OCI-LY1 (cell line): ENCODE measurements at regions not wholly inside any gene's neighbourhood (a gene's known extent, or its start where the extent isn't known, plus 50 kb on each side); places are given as distances from the start of the nearest gene placed in this dataset.

Experiments used
- H2AFZ ChIP-seq: fragments of 200-600 bp; sonication (generic), shearing (Covaris generic); 2 replicates; pipeline ENCODE4 v1.6.0; 2014; ENCODE audit warnings: antibody characterized with exemption, mild to moderate bottlenecking, low read length
- H3F3A ChIP-seq: fragments of 200-600 bp; sonication (generic), shearing (Covaris generic); 2 replicates; pipeline ENCODE4 v1.6.0; 2014; ENCODE audit warnings: mild to moderate bottlenecking, antibody characterized with exemption, low read length, moderate library complexity; ENCODE audit not compliant: insufficient read depth
- H3K27ac ChIP-seq: fragments of 200-600 bp; sonication (generic); 2 replicates; pipeline ENCODE4 v1.5.1; 2014; ENCODE audit warnings: low read length, mixed run types, mild to moderate bottlenecking, low read depth; ENCODE audit not compliant: poor library complexity, severe bottlenecking
- H3K27me3 ChIP-seq: fragments of 200-600 bp; sonication (generic); 2 replicates; pipeline ENCODE4 v1.6.0; 2014; ENCODE audit warnings: antibody characterized with exemption, mild to moderate bottlenecking, low read length, moderate library complexity; ENCODE audit not compliant: insufficient read depth
- H3K36me3 ChIP-seq: fragments of 200-600 bp; sonication (generic); 2 replicates; pipeline ENCODE4 v1.6.1; 2014; ENCODE audit warnings: mild to moderate bottlenecking, antibody characterized with exemption, low read length, moderate library complexity, mixed read lengths; ENCODE audit not compliant: insufficient read depth
- H3K4me1 ChIP-seq: fragments of 200-600 bp; sonication (generic); 2 replicates; pipeline ENCODE4 v1.5.1; 2014; ENCODE audit warnings: mild to moderate bottlenecking, low read length, moderate library complexity; ENCODE audit not compliant: insufficient read depth, severe bottlenecking
- H3K4me2 ChIP-seq: fragments of 200-600 bp; sonication (generic), shearing (Covaris generic); 2 replicates; pipeline ENCODE4 v1.6.1; 2014; ENCODE audit warnings: low read length
- H3K4me3 ChIP-seq: fragments of 200-600 bp; sonication (generic); 2 replicates; pipeline ENCODE4 v1.5.1; 2014; ENCODE audit warnings: low read length, low read depth, mild to moderate bottlenecking, mixed read lengths; ENCODE audit not compliant: poor library complexity, severe bottlenecking
- H3K79me2 ChIP-seq: fragments of 200-600 bp; shearing (Covaris generic); 2 replicates; pipeline ENCODE4 v1.6.1; 2016; ENCODE audit warnings: mixed run types, low read length, mixed read lengths; ENCODE audit not compliant: insufficient read depth
- H3K9ac ChIP-seq: fragments of 200-600 bp; sonication (generic), shearing (Covaris generic); 2 replicates; pipeline ENCODE4 v1.6.1; 2014; ENCODE audit warnings: mild to moderate bottlenecking, low read length, mixed read lengths
- H3K9me2 ChIP-seq: fragments of 200-600 bp; sonication (generic), shearing (Covaris generic); 2 replicates; pipeline ENCODE4 v1.6.1; 2014; ENCODE audit warnings: low read depth, mild to moderate bottlenecking, low read length, mixed read lengths
- H3K9me3 ChIP-seq: fragments of 200-600 bp; shearing (Covaris generic); 2 replicates; pipeline ENCODE4 v1.6.1; 2014; ENCODE audit warnings: low read length, mixed read lengths
- H4K20me1 ChIP-seq: fragments of 200-600 bp; sonication (generic), shearing (Covaris generic); 2 replicates; pipeline ENCODE4 v1.6.0; 2016; ENCODE audit warnings: mild to moderate bottlenecking, low read length; ENCODE audit not compliant: insufficient read depth
- CTCF ChIP-seq: fragments of 200-600 bp; sonication (generic), shearing (Covaris generic); IDR thresholded peaks from 2 replicates; pipeline ENCODE4 v1.5.1; 2017; ENCODE audit warnings: mild to moderate bottlenecking, antibody characterized with exemption, low read length, moderate library complexity, mixed read lengths
- EZH2 ChIP-seq: fragments of 200-600 bp; sonication (generic), shearing (Covaris generic); IDR thresholded peaks from 2 replicates; pipeline ENCODE4 v1.8.0; 2017; ENCODE audit warnings: borderline replicate concordance, mixed run types, mild to moderate bottlenecking, antibody characterized with exemption, low read length, moderate library complexity, mixed read lengths

DNA sequence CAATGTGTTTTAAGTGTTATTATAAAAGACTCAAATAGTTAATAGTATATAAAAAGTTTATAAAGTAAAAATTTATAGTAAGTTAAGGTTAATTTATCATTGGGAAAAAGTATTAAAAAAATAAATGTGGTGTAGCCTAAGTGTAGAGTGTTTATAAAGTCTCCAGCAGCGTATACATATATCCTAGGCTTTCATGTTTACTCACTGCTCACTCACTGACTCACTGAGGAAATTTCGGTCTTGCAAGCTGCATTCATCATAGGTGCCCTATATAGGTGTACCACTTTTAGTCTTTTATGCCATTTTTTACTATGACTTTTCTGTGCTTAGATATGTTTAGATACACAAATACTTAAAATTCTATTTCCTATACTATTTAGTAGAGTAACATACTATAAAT lies 866.0 kb downstream of the CBLN2 start:
- TF ChIP-seq EZH2 (no peak), CTCF (no peak)
- no peak overlapping the region for H3K4me3 ChIP-seq
- H3K27me3 ChIP-seq = no peaks in the 10 kb centered on the region
- H4K20me1 ChIP-seq = no peaks in the 10 kb centered on the region
- H3K9ac ChIP-seq = no peak overlapping the region
- no peaks in the 10 kb centered on the region for H3K79me2 ChIP-seq
- H3F3A ChIP-seq = no peaks in the 10 kb centered on the region
- no peaks in the 10 kb centered on the region for H3K4me1 ChIP-seq
- no peak overlapping the region for H2AFZ ChIP-seq
- H3K9me3 ChIP-seq = no peaks in the 10 kb centered on the region
- no peak overlapping the region for H3K4me2 ChIP-seq
- no peaks in the 10 kb centered on the region for H3K9me2 ChIP-seq
- no peak overlapping the region for H3K27ac ChIP-seq
- H3K36me3 ChIP-seq = no peaks in the 10 kb centered on the region

- Histone ChIP-seq H3K9ac (no peak overlapping the region), H3K9me3 (no peaks in the 10 kb centered on the region), H3K4me3 (no peak overlapping the region), H3K79me2 (no peaks in the 10 kb centered on the region), H3K4me2 (no peak overlapping the region), H4K20me1 (no peaks in the 10 kb centered on the region), H3K27me3 (no peaks in the 10 kb centered on the region), H3K9me2 (no peaks in the 10 kb centered on the region), H3K36me3 (no peaks in the 10 kb centered on the region), H2AFZ (no peak overlapping the region), H3K27ac (no peak overlapping the region), H3F3A (no peaks in the 10 kb centered on the region), H3K4me1 (no peaks in the 10 kb centered on the region)
- TF ChIP-seq CTCF (no peak), EZH2 (no peak)
These were observed 870.2 kb downstream of the CBLN2 start for GRCh38 chr18:71673954-71674353.

DNA sequence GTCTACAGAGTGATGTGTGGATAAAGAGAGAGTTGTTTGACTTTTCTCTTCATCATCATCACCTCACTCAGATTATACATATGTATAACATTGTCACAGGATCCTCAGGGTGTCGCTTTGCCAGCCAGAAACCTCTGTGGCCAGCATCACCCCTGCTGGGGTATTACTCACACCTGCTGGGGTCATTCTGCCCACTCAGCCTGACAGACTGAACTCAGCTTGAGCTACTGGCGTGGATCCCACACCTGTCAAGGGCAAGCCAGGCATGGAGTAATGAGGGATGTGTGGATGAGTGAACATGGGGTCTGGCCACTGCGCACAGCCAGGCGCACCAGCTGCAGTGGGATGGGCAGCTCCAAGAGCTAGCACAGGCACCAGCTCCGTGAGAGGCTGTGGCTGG lies 870.6 kb downstream of the CBLN2 start:
- Histone ChIP-seq H3K79me2 (no peaks in the 10 kb centered on the region), H3K9ac (no peak overlapping the region), H3K4me3 (no peak overlapping the region), H3K4me2 (no peak overlapping the region), H4K20me1 (no peaks in the 10 kb centered on the region), H3K36me3 (no peaks in the 10 kb centered on the region), H3K27ac (no peak overlapping the region), H3K9me2 (no peaks in the 10 kb centered on the region), H3K4me1 (no peaks in the 10 kb centered on the region), H2AFZ (no peak overlapping the region), H3K27me3 (no peaks in the 10 kb centered on the region), H3K9me3 (no peaks in the 10 kb centered on the region), H3F3A (no peaks in the 10 kb centered on the region)
- no peak for TF ChIP-seq CTCF
- TF ChIP-seq EZH2 = no peak
